GM19452 (cell line): ENCODE measurements at regions not wholly inside any gene's neighbourhood (a gene's known extent, or its start where the extent isn't known, plus 50 kb on each side); places are given as distances from the start of the nearest gene placed in this dataset.

Experiments used
- ATAC-seq: cut with Tn5 transposase; IDR thresholded peaks from one replicate; pipeline ENCODE4 v1.9.1; 2021; ENCODE audit not compliant: unreplicated experiment

DNA sequence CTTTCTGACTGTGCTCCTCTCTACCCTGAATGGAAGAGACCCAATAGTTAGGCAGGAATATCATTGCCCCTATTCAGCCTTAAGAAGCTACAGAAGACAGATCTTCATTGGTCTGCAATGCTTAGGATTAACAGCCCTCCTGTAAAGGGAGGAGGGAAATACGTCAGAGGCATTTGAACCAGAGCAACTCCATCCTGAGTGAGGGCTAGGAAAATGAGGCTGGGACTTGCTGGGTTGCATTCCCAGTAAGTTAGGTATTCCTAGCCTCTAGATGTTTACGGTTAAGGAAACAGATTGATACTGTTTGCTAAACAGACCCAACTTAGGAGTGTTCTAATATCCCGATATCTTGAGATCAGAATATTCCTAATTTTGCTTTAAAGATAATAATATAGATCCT, 63.5 kb downstream of the PCDH18 start:
- no peak for ATAC-seq

DNA sequence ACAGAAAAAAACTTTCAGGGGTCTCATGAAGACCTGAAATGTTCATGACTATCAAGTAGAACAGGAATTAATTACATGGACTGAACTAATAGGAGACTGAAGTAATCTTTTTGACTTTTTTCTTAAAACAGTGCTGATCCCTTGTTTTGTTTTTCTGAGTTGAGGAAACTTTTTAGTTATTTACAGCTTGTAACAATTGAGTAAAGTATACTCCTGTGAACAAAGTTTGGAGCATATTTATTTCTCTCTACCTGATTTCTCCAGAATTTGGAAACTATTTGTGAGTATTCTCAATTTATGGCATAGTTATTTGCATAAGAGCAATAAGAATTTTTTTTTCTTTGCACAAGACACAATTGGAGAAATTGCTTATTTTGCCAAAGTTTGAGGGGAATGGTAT, 64.8 kb downstream of the PCDH18 start:
- ATAC-seq = no peak

DNA sequence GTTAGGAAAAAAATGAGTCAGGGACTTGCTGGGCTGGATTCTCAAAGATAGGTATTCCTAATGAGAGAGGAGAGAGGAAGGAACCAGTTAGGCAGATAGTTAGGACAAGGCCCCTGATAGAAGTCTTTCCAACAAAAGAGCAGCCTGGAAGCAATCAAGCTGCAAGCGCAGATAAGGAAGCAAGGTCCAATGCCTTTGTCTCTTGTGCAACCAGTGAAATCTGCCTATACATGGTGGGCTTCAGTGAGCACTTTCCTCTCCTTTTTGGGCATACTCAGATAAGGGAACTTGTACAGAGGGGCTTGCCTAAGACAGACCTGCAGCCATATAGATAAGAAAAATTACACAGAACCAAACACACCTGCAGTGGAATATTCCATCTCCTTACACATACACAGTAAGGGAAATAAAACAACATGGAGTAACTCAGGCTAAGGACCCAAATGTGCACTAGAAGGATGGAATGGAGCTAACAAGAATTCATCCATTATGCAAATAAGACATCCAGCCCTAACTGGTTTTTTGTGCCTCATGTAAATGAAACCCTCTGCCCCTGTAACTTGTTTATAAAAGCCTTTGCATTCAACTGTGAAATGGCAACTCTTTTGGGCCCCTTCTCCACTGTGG, 68.8 kb downstream of the PCDH18 start:
- ATAC-seq = no peak

DNA sequence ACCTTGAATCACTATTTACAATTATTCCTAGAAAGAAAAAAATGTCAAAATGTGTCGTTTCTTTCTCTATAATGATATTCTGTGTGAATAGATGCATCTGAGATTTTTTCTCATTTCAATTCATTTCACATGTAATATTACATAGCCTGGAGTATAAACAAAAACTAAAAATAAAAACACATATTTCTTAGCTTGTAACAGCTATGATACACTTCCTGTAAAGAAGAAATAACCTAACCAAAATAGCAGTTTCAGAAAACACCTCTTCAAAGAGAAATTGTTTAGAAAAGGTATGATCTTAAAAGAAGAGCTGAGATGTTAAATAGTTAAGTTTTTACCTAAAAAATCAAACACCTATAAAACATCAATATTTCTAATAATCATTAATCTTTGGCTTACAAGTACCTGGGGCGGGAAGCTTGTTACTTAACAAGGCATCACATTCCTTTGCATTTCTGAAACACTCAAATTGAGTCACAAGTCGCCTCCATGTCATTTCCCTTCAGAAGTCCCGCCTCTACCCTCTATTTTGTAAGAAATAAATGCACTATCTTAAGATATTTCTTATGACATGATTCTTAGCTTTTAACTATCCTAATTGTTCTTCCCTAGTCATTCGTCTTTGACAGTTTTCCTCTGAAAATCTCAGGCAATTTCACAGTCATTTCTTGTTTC, 76.5 kb downstream of the PCDH18 start:
- no peak for ATAC-seq

DNA sequence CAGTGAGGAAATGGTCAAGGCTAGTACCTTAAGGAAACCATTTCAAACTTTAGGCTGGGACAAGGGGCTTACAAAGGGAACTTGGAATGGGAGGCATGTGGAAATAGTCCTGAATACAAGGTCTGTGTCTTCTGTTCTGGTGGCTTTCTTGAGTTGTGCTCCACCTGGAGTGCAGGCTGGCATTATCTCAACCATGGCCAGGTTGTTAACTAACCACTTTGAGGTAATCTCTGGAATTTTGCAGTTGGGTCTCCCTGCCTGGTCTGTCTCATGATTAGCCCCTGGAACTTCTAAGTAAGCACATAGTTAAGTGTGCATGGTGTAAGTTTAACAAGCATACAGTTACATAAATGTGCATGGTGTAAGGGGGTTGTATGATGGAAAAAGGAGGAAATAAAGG, 77.5 kb downstream of the PCDH18 start:
- ATAC-seq = no peak

DNA sequence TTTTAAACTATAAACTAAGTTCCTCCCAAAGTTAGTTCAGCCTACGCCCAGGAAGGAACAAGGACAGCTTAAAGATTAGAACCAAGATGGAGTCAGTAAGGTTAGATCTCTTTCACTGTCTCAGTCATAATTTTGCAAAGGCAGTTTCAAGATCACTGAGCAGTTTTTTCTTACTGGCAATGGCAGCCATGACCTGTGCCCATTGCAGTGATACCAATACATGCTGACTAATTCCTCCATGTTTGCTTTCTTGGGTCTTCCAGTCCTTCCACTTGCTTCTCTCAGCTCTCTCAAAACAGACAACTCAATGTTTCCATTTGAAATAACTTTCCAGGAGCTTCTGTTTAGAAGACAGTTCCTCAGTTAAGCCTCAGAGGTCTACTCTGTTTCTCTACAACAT, 79.5 kb downstream of the PCDH18 start:
- no peak for ATAC-seq

DNA sequence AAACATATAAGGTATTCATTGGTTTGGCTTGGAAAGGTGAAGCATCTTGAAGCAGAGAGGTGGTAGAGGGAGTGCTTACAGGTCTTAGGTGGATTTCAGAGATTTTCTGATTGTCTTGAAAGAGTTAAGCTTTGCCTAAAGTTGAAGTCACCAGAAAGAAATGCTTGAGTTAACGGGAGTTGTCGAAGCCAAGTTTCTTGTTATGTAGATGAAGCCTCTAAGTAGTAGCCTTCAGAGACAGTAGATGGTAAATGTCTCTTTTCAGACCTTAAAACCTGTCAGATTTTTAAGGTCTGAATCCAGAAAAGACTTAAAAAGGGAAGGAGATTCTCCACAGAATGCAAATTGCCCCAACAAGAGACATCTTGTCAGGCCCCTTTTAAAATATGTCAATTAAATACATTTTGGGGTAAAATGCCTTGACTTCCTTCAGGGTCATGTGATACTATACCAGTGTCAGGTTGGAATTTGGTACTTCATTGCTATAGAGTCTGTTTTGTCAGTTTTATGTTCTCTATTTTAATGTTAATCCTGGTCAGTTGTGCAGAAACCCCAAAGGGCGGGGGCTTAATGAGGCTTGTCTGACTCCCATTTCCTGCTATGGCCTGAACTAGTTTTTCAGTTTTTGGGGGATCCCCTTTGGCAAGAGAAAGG, 81.0 kb downstream of the PCDH18 start:
- no peak for ATAC-seq

DNA sequence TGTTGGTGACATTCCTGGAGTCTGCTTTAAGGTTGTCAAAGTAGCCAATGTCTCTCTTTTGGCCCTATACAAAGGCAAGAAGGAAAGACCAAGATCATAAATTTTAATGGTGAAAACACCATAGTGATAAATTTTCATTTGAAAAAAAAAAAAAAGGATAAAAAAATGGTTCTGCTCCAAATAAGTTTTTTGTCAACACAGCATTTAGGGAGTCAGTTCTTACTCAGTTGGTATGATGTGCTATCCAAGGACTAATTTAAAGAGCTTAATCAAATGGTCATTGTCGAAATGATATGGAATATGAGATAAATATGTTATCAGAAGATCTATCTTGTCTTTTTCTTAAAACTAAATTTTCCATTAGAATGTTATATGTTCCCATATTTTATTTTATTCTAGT, 83.9 kb downstream of the PCDH18 start:
- ATAC-seq = no peak

DNA sequence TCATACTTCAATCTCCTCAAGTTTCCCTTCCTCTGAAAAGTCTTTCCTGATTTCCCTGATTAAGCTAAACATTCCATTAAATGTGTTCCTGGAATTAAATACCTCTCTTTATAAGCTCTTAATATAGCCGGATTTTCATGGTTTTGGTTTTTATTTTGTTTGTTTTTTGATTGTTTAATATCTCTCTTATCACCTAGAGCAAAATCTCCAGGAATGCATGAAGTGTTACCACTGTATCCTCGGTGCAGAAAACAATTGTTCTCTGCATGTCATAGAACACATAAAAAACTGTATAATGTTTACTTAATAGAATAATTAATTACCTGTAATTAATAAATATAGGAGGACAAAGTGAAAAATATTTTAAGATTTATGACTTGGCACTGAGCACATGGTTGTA, 86.2 kb downstream of the PCDH18 start:
- ATAC-seq = no peak

DNA sequence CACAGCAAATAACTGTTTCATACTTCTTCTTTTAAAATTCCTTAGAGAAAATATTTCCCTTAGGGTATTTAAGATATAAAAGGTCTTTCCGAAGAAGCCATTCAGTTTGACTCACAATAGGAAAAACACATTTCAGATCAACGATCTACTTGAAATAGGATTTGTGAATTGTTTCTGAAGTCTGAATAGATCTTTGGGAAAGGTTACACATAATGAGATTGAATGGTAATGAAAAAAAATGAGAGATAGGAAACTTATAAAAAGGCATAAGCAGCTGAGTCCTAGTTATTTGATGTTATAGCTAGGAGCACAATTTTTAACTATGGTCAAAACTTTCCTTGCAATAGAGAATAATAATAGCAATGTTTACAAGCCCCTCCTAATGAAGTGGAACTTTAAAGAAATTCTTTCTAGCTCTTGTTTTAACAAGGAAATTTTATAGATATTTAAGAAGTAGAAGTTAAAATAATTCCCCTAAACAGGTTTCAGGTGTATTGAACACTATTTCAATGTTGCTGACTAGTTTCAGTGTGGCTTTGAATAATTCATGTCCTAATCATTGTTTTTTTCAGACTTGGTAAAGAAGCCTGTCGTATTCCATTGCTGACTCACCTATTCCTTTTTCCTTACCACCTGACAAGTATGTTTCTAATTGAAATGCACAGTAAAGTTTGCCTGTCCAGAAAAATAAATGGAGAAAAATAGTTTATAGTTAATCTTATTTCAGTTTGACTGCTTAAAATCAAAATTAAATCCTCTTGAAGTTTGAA, 89.1 kb downstream of the PCDH18 start:
- ATAC-seq = no peak

DNA sequence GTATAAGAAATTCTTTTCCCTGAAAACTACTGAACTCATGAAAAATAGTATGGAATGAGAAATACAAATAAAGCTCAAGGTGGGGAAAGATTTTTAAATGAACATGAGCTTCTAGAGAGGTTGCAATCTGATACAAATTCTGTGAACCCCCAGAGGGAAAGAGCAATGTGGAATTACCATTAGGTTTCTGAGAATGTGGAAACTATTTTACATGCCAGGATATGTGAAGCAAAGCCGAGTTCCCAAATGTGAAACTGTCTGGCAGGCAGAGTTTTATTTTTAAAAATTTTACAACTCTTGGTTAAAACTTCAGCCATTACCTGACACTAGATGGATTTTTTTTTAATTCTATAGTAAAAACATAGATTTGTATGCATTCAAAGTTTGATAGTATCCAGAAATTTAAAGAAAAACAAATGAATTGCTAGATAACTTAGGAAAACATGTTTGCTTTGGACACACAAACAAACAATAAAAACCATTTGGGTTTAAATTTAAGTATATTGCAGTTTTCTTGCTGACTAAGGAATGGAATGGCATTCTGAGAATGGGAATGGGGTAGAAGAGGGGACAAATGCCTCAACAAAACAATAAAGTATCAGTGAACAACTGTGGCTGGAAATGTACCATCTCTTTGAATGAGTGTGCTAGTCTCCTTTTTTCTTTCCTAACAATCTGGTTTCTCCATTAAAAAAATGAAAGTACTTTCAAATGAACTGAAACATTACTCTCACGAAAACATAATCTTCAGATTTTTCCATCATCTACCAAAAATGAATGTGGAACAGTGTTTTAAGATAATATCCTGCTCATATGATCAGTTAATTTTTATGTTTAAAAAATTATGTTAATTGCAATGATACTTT, 99.6 kb downstream of the PCDH18 start:
- ATAC-seq = no peak

DNA sequence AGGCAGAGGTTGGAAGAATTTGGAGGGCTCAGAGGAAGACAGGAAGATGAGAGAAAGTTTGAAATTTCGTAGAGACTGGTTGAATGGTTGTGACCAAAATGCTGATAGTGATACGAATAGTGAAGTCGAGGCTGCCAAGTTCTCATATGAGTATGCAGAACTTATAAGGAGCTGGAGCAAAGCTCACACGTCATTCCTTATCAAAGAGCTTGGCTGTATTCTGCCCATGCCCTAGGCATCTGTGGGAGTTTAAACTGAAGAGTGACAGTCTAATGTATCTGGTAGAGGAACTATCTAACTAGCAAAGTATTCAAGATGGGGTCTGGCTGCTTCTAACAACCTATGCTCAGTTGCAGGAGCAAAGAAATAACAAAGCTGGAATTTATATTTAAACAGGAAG, 102.1 kb downstream of the PCDH18 start:
- ATAC-seq = no peak

DNA sequence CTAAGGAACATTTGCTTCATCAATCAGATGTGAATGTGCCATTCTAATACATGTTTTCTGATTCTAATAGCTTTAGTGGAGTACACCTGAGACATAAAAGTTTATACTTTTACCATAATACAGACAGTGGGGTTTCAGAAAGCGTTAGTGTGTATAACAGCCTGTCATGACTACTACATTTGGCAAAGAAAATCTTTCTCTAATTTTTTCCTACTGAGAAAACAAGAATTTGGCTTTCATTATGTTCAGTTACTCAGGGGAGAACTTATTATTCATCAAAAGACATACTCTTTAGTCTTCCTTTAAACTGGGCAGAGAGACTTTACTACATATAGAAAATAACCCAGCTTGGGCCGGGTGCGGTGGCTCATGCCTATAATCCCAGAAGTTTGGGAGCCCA, 104.9 kb downstream of the PCDH18 start:
- ATAC-seq = no peak

DNA sequence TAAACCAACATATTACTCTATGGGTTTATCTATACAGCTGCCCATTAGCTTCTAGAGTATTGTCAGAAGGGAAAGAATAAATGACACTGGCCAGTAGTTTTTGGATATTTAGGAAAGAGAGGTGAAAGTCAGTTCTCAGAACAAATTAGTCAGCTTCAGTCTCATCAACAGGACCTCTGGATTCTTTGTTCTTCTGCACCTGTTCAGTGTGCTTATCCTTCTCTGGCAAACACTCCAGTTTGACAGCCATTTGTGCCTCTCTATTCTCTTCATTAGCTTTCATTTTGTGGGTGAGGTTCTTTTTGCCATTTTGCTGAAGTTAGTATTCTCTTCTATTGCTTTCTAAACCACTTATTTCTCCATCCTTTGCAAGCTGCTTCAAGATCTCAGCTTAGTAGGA, 107.0 kb downstream of the PCDH18 start:
- ATAC-seq = no peak

DNA sequence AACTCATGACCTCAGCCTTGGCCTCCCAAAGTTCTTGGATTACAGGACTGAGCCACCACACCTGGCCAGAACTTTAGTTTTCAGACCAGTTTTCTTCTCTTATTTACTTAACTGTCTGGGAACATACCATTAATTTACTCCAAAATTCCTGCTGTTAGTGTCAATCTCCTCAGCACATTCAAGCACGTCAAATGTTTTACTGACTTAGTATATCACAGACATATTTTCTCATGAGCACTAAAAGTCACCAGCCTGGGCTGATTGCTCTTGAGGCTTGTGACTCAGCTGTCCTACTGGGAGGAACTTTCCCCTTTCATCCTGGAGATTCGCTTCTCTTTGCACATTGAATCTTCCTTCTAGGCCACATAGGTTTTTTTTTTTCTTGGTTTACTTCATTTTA, 109.6 kb downstream of the PCDH18 start:
- ATAC-seq = no peak

DNA sequence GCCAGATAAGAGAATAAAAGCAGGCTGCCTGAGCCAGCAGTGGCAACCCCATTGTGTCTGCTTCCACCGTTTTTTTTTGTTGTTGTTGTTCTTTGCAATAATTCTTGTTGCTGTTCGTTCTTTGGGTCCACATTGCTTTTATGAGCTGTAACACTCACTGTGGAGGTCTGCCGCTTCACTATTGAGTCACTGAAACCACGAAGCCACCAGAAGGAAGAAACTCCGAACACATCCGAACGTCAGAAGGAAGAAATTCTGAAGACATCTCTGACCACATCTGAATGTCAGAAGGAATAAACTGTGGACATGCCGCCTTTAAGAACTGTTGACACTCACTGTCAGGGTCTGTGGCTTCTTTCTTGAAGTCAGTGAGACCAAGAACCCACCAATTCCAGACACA, 110.5 kb downstream of the PCDH18 start:
- ATAC-seq = no peak

DNA sequence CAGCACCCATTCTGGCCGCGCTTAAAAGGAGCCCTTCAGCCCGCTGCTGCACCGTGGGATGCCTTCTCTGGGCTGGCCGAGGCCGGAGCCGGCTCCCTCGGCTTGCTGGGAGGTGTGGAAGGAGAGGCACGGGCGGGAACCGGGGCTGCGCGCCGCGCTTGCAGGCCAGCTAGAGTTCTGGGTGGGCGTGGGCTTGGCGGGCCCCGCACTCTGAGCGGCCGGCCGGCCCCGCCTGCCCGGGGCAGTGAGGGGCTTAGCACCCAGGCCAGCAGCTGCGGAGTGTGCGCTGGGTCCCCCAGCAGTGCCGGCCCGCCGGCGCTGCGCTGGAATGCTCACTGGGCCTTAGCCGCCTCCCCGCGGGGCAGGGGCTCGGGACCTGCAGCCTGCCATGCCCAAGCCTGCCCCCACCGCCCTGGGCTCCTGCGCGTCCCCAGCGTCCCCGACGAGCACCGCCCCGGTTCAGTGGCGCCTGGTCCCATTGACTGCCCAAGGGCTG, 111.3 kb downstream of the PCDH18 start:
- ATAC-seq = no peak

DNA sequence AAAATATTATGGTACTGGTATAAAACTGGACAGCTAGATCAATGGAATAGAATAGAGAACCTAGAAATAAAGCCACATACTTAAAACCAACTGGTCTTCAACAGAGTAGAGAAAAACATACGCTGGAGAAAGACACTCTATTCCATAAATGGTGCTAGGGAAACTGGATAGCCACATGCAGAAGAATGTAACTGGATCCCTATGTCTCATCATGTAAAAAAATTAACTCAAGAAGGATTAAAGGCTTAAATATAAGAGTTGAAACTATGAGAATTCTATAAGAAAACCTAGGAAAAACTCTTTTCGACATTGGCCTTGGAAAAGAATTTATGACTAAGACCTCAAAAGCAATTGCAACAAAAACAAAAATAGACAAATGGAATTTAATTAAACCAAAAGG, 114.6 kb downstream of the PCDH18 start:
- ATAC-seq = no peak

DNA sequence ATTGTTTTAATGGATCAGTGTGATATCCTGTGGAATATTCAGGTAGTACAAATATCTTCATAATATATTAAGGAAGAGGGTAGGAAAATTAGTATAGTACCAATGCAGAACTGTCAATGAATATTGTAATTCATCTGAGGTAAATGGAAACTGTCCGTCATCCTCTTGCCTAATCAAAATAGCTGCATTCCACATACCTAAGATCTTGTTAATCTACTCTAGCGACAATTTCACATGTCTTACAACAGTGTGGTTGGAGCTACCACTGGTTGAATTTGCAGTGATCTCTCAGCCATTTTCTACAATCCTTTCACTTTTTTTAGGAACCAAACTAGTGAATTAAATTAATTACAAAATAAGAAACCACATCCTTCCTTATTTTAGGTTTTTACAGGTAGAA, 117.5 kb downstream of the PCDH18 start:
- no peak for ATAC-seq

DNA sequence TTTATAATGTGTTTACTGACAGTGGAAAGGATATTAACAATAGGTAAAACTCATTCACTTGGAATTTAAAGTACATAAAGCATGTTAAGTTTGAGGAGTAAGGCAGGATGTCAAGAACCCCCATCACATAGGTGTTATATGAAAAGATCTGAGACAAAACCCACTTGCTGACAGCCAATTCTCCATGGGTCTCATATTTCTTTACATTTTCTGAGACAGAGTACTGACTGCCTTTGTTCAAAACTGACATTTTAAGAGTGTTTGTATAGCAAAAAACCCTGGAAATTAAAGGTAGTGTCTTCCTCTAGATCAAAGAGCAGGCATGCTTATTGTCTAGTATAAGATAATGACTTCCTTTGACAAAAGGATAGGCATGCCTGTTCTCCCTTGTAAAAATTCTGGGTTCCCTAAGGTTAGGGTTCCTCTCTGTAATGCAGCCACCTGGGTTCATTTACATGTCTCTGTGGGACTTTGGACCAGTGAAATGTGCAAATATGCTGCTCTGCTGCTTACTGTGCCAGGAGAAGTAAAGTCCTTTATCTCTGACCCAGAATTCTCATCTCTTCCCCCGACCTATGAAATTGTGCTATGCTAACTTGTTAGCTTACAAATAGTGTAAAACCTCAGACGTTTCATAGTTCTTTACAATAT, 123.6 kb downstream of the PCDH18 start:
- ATAC-seq = no peak
